Kidney (tissue), 13 donors: ENCODE measurements at regions not wholly inside any gene's neighbourhood (a gene's known extent, or its start where the extent isn't known, plus 50 kb on each side); places are given as distances from the start of the nearest gene placed in this dataset.

Source experiments
- DNase-seq, 5 donors: peaks; one replicate each; pipeline ENCODE4 v3.0.0-alpha.2; 2013 to 2020
- FAIRE-seq: peaks from 2 replicates; lab custom pipeline; 2012; peaks lifted over from hg19 to GRCh38; lab: Jason Lieb, UNC
- H3K27ac ChIP-seq, 2 donors: one replicate each; pipeline ENCODE4 v1.7.0; 2013; ENCODE audit warnings: low read depth in 2 of 2, low read length in 2 of 2, inconsistent platforms in 1 of 2
- H3K27me3 ChIP-seq: one replicate; pipeline ENCODE4 v1.7.1; 2013; ENCODE audit warnings: low read length, inconsistent platforms; ENCODE audit not compliant: control insufficient read depth, insufficient read depth
- H3K36me3 ChIP-seq, 3 donors: one replicate each; pipeline versions ENCODE4 v1.7.0 to v1.7.1; 2013; ENCODE audit warnings: low read length in 3 of 3, control low read depth in 1 of 3, inconsistent platforms in 1 of 3; ENCODE audit not compliant: insufficient read depth in 3 of 3, control insufficient read depth in 2 of 3
- H3K4me1 ChIP-seq, 3 donors: one replicate each; pipeline versions ENCODE4 v1.7.0 to v1.7.1; 2013; ENCODE audit warnings: low read length in 3 of 3, inconsistent platforms in 1 of 3, low read depth in 1 of 3; ENCODE audit not compliant: control insufficient read depth in 2 of 3, insufficient read depth in 2 of 3
- H3K4me3 ChIP-seq, 3 donors: one replicate each; pipeline versions ENCODE4 v1.7.0 to v1.8.1; 2013; ENCODE audit warnings: low read length in 3 of 3, control low read depth in 1 of 3, inconsistent platforms in 1 of 3
- H3K9ac ChIP-seq, 3 donors: one replicate each; pipeline versions ENCODE4 v1.7.0 to v1.7.1; 2013; ENCODE audit warnings: low read length in 3 of 3, control low read depth in 1 of 3, inconsistent platforms in 1 of 3
- H3K9me3 ChIP-seq, 3 donors: one replicate each; pipeline versions ENCODE4 v1.7.0 to v1.7.1; 2013; ENCODE audit warnings: low read length in 3 of 3, control low read depth in 1 of 3, inconsistent platforms in 1 of 3; ENCODE audit not compliant: control insufficient read depth in 2 of 3, insufficient read depth in 1 of 3
- CTCF ChIP-seq: IDR thresholded peaks from 3 replicates; pipeline ENCODE4 v1.5.1; 2012; ENCODE audit warnings: mild to moderate bottlenecking, moderate library complexity, borderline replicate concordance; ENCODE audit not compliant: insufficient read depth; ENCODE audit errors: extremely low read depth
- intact Hi-C: fragments of 100-400 bp; cut with DNase I; formaldehyde crosslinking; loops from one replicate; pipeline ENCODE4 v1.11.1; 2022
- donor health status: control.
- donor health status: control.
- donor health status: control.
- donor health status: control.
- donor health status: control.
- donor health status: DM: yes; HTN: yes; CAD: no.
- donor health status: Normal renal cell carcinoma (clear cell type).

GRCh38 chr3:3586336-3586735 lies 212.9 kb upstream of the LRRN1 start:
- H3K27me3 ChIP-seq, result no peaks in the 10 kb centered on the region
- FAIRE-seq (no peak), DNase-seq (no peak)
- TF ChIP-seq CTCF, result no peak
- peaks cover 0 to 3% (median 0%) of the 10 kb centered on the region in 3 donors for H3K4me1 ChIP-seq
- no peak overlapping the region for H3K27ac ChIP-seq
- H3K36me3 ChIP-seq, result no peaks in the 10 kb centered on the region
- no peak overlapping the region for H3K9ac ChIP-seq
- no peaks in the 10 kb centered on the region for H3K9me3 ChIP-seq
- no peak overlapping the region for H3K4me3 ChIP-seq
- intact Hi-C loops, result no loop called here

GRCh38 chr3:3579658-3580057 lies 219.6 kb upstream of the LRRN1 start:
- Histone ChIP-seq H3K4me3 (no peak overlapping the region), H3K9ac (no peak overlapping the region), H3K4me1 (no peaks in the 10 kb centered on the region), H3K36me3 (no peaks in the 10 kb centered on the region), H3K27ac (no peak overlapping the region), H3K9me3 (no peaks in the 10 kb centered on the region), H3K27me3 (no peaks in the 10 kb centered on the region)
- TF ChIP-seq CTCF, result no peak
- DNase-seq, result no peak
- FAIRE-seq, result no peak
- intact Hi-C loops, result no loop called here

GRCh38 chr3:3578718-3579117 lies 220.5 kb upstream of the LRRN1 start:
- no peaks in the 10 kb centered on the region for H3K9me3 ChIP-seq
- H3K27ac ChIP-seq, result no peak overlapping the region
- no peaks in the 10 kb centered on the region for H3K36me3 ChIP-seq
- H3K9ac ChIP-seq, result no peak overlapping the region
- intact Hi-C loops, result no loop called here
- no peaks in the 10 kb centered on the region for H3K4me1 ChIP-seq
- DNase-seq (no peak), FAIRE-seq (no peak)
- no peaks in the 10 kb centered on the region for H3K27me3 ChIP-seq
- TF ChIP-seq CTCF, result no peak
- H3K4me3 ChIP-seq, result no peak overlapping the region

- no peaks in the 10 kb centered on the region for H3K4me1 ChIP-seq
- FAIRE-seq (no peak), DNase-seq (no peak)
- no peaks in the 10 kb centered on the region for H3K9me3 ChIP-seq
- H3K4me3 ChIP-seq, result no peak overlapping the region
- no peak overlapping the region for H3K27ac ChIP-seq
- H3K9ac ChIP-seq, result no peak overlapping the region
- intact Hi-C loops, result no loop called here
- no peak for TF ChIP-seq CTCF
- no peaks in the 10 kb centered on the region for H3K36me3 ChIP-seq
- H3K27me3 ChIP-seq, result no peaks in the 10 kb centered on the region
Observed at GRCh38 chr3:3577823-3578222, 221.4 kb upstream of the LRRN1 start.
